HepG2 (cell line): ENCODE measurements at regions not wholly inside any gene's neighbourhood (a gene's known extent, or its start where the extent isn't known, plus 50 kb on each side); places are given as distances from the start of the nearest gene placed in this dataset.

ENCODE experiments used
- ERF ChIP-seq: IDR thresholded peaks from 2 replicates; pipeline ENCODE4 v1.6.1; 2018; ENCODE audit warnings: missing biosample characterization, missing genetic modification reagents
- FOXA1 ChIP-seq, 2 experiments: fragments of 450-650 bp in 1 of 2; sonication (generic) in 1 of 2; formaldehyde crosslinking in 1 of 2; IDR thresholded peaks; 2 replicates each; pipeline versions ENCODE4 v1.4.0 to v1.6.1; 2016 to 2020; ENCODE audit warnings: missing genetic modification reagents in 1 of 2
- FOXK1 ChIP-seq: sonication (generic); formaldehyde crosslinking; IDR thresholded peaks from 2 replicates; pipeline ENCODE4 v1.4.0; 2020; ENCODE audit warnings: low read depth, missing genetic modification reagents, borderline replicate concordance
- GATAD2A ChIP-seq: IDR thresholded peaks from 2 replicates; pipeline ENCODE4 v1.6.1; 2016
- NFIB ChIP-seq: sonication (generic); formaldehyde crosslinking; IDR thresholded peaks from 2 replicates; pipeline ENCODE4 v1.9.0; 2021; ENCODE audit warnings: missing genetic modification reagents, mild to moderate bottlenecking, borderline replicate concordance
- ONECUT2 ChIP-seq: sonication (generic); formaldehyde crosslinking; IDR thresholded peaks from 2 replicates; pipeline ENCODE4 v1.4.0; 2020; ENCODE audit warnings: missing genetic modification reagents
- RAD21 ChIP-seq: fragments of 450-650 bp; formaldehyde crosslinking; IDR thresholded peaks from 2 replicates; pipeline ENCODE4 v1.5.0; 2020; ENCODE audit warnings: mild to moderate bottlenecking
- REL ChIP-seq: sonication (generic); formaldehyde crosslinking; conservative IDR thresholded peaks from 2 replicates; pipeline ENCODE4 v1.8.0; 2022; ENCODE audit warnings: mild to moderate bottlenecking, missing genetic modification reagents, moderate library complexity
- RXRB ChIP-seq: IDR thresholded peaks from 2 replicates; pipeline ENCODE4 v1.6.1; 2016; ENCODE audit warnings: borderline replicate concordance, missing genetic modification reagents, missing compliant biosample characterization
- SOX13 ChIP-seq, 3 experiments: fragments of 450-650 bp in 1 of 3; sonication (generic) in 1 of 3; formaldehyde crosslinking in 1 of 3; IDR thresholded peaks in 2 of 3; conservative IDR thresholded peaks in 1 of 3; 2 replicates each; pipeline versions ENCODE4 v1.5.0 to v1.6.1; 2016 to 2020; ENCODE audit warnings: antibody characterized with exemption in 1 of 3, mild to moderate bottlenecking in 1 of 3, missing compliant biosample characterization in 1 of 3, missing genetic modification reagents in 1 of 3, moderate library complexity in 1 of 3
- STAG1 ChIP-seq: sonication (generic); formaldehyde crosslinking; IDR thresholded peaks from 2 replicates; pipeline ENCODE4 v1.4.0; 2020; ENCODE audit warnings: missing genetic modification reagents
- XRCC5 ChIP-seq: fragments of 200-400 bp; formaldehyde crosslinking; optimal IDR thresholded peaks from 2 replicates; pipeline ENCODE3; 2017; ENCODE audit warnings: mild to moderate bottlenecking, low read length
- ZBTB8A ChIP-seq: sonication (generic); formaldehyde crosslinking; IDR thresholded peaks from 2 replicates; pipeline ENCODE4 v1.4.0; 2020; ENCODE audit warnings: mild to moderate bottlenecking, low read depth, missing genetic modification reagents, borderline replicate concordance
- ZNF12 ChIP-seq: sonication (generic); formaldehyde crosslinking; IDR thresholded peaks from 2 replicates; pipeline ENCODE4 v1.5.0; 2020; ENCODE audit warnings: missing genetic modification reagents
- ZNF24 ChIP-seq: fragments of 450-650 bp; IDR thresholded peaks from 2 replicates; pipeline ENCODE4 v1.6.1; 2017; ENCODE audit warnings: antibody characterized with exemption, mild to moderate bottlenecking
- TF ChIP-seq, protein P1 (sequence below): sonication (generic); formaldehyde crosslinking; IDR thresholded peaks from 2 replicates; pipeline ENCODE4 v1.9.0; 2021; ENCODE audit warnings: mild to moderate bottlenecking, missing genetic modification reagents
- TF ChIP-seq, protein P2 (sequence below), 2 experiments: sonication (generic) in 1 of 2; formaldehyde crosslinking in 1 of 2; IDR thresholded peaks; 2 replicates each; pipeline versions ENCODE4 v1.4.0 to v1.6.1; 2018 to 2020; ENCODE audit warnings: missing genetic modification reagents in 2 of 2, borderline replicate concordance in 1 of 2, low read depth in 1 of 2, mild to moderate bottlenecking in 1 of 2, missing biosample characterization in 1 of 2
- TF ChIP-seq, protein P3 (sequence below): sonication (generic); formaldehyde crosslinking; IDR thresholded peaks from 2 replicates; pipeline ENCODE4 v1.4.0; 2020; ENCODE audit warnings: missing genetic modification reagents

GRCh38 chr9:1460143-1460769 lies 410.1 kb downstream of the DMRT2 start (continued):
- TF ChIP-seq, protein P1, sequence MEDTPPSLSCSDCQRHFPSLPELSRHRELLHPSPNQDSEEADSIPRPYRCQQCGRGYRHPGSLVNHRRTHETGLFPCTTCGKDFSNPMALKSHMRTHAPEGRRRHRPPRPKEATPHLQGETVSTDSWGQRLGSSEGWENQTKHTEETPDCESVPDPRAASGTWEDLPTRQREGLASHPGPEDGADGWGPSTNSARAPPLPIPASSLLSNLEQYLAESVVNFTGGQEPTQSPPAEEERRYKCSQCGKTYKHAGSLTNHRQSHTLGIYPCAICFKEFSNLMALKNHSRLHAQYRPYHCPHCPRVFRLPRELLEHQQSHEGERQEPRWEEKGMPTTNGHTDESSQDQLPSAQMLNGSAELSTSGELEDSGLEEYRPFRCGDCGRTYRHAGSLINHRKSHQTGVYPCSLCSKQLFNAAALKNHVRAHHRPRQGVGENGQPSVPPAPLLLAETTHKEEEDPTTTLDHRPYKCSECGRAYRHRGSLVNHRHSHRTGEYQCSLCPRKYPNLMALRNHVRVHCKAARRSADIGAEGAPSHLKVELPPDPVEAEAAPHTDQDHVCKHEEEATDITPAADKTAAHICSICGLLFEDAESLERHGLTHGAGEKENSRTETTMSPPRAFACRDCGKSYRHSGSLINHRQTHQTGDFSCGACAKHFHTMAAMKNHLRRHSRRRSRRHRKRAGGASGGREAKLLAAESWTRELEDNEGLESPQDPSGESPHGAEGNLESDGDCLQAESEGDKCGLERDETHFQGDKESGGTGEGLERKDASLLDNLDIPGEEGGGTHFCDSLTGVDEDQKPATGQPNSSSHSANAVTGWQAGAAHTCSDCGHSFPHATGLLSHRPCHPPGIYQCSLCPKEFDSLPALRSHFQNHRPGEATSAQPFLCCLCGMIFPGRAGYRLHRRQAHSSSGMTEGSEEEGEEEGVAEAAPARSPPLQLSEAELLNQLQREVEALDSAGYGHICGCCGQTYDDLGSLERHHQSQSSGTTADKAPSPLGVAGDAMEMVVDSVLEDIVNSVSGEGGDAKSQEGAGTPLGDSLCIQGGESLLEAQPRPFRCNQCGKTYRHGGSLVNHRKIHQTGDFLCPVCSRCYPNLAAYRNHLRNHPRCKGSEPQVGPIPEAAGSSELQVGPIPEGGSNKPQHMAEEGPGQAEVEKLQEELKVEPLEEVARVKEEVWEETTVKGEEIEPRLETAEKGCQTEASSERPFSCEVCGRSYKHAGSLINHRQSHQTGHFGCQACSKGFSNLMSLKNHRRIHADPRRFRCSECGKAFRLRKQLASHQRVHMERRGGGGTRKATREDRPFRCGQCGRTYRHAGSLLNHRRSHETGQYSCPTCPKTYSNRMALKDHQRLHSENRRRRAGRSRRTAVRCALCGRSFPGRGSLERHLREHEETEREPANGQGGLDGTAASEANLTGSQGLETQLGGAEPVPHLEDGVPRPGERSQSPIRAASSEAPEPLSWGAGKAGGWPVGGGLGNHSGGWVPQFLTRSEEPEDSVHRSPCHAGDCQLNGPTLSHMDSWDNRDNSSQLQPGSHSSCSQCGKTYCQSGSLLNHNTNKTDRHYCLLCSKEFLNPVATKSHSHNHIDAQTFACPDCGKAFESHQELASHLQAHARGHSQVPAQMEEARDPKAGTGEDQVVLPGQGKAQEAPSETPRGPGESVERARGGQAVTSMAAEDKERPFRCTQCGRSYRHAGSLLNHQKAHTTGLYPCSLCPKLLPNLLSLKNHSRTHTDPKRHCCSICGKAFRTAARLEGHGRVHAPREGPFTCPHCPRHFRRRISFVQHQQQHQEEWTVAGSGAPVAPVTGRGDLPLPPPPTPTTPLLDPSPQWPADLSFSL, result no peak
- TF ChIP-seq STAG1 (CRISPR knock-in tag) (peak; percentile 76), GATAD2A (0 out of 2 replicates have a peak, but pooled peaks have one; percentile 23), SOX13 (IDR thresholded peaks at IDR 0.05) (no peak), SOX13 (CRISPR knock-in tag; conservative IDR thresholded peaks at IDR 0.05 in 1 of 2, IDR thresholded peaks at IDR 0.05 in 1 of 2) (peak in 1 of 2 experiments; percentile 16; a peak in 1 of 4 replicates), FOXK1 (CRISPR knock-in tag) (peak; percentile 39; the same call in 1 of the 2 replicates), ZNF12 (CRISPR knock-in tag) (peak; percentile 97), RXRB (CRISPR knock-in tag) (0 out of 2 replicates have a peak, but pooled peaks have one; percentile 14), ERF (CRISPR knock-in tag) (0 out of 2 replicates have a peak, but pooled peaks have one; percentile 36), FOXA1 (IDR thresholded peaks at IDR 0.05) (no peak), FOXA1 (CRISPR knock-in tag; IDR thresholded peaks at IDR 0.05) (peak; percentile 97), REL (CRISPR knock-in tag) (no peak), XRCC5 (peak; percentile 17), ONECUT2 (CRISPR knock-in tag) (no peak), ZBTB8A (CRISPR knock-in tag) (no peak), ZNF24 (no peak), RAD21 (peak; percentile 53; the same call in 1 of the 2 replicates), NFIB (CRISPR knock-in tag) (no peak)
- TF ChIP-seq, protein P2, sequence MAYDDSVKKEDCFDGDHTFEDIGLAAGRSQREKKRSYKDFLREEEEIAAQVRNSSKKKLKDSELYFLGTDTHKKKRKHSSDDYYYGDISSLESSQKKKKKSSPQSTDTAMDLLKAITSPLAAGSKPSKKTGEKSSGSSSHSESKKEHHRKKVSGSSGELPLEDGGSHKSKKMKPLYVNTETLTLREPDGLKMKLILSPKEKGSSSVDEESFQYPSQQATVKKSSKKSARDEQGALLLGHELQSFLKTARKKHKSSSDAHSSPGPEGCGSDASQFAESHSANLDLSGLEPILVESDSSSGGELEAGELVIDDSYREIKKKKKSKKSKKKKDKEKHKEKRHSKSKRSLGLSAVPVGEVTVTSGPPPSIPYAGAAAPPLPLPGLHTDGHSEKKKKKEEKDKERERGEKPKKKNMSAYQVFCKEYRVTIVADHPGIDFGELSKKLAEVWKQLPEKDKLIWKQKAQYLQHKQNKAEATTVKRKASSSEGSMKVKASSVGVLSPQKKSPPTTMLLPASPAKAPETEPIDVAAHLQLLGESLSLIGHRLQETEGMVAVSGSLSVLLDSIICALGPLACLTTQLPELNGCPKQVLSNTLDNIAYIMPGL (CRISPR knock-in tag; IDR thresholded peaks at IDR 0.05; ENCODE audit: borderline replicate concordance in 1 of 2, low read depth in 1 of 2), result 0 out of 4 replicates have a peak, but pooled peaks of 1 of the 2 experiments have one; percentile 39
- TF ChIP-seq, protein P3, sequence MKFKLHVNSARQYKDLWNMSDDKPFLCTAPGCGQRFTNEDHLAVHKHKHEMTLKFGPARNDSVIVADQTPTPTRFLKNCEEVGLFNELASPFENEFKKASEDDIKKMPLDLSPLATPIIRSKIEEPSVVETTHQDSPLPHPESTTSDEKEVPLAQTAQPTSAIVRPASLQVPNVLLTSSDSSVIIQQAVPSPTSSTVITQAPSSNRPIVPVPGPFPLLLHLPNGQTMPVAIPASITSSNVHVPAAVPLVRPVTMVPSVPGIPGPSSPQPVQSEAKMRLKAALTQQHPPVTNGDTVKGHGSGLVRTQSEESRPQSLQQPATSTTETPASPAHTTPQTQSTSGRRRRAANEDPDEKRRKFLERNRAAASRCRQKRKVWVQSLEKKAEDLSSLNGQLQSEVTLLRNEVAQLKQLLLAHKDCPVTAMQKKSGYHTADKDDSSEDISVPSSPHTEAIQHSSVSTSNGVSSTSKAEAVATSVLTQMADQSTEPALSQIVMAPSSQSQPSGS, result 0 out of 2 replicates have a peak, but pooled peaks have one; percentile 24
